C4-2B (cell line): ENCODE measurements at regions not wholly inside any gene's neighbourhood (a gene's known extent, or its start where the extent isn't known, plus 50 kb on each side); places are given as distances from the start of the nearest gene placed in this dataset.

Experiments used
- H3K27ac ChIP-seq: fragments of 450-650 bp; 2 replicates; pipeline ENCODE4 v1.5.1; 2017
- ZFX ChIP-seq: fragments of 450-650 bp; IDR thresholded peaks from 2 replicates; pipeline ENCODE4 v1.6.1; 2017
- TF ChIP-seq, protein P1 (sequence below): fragments of 450-650 bp; conservative IDR thresholded peaks from 2 replicates; pipeline ENCODE4 v1.5.1; 2017; ENCODE audit warnings: mild to moderate bottlenecking

DNA sequence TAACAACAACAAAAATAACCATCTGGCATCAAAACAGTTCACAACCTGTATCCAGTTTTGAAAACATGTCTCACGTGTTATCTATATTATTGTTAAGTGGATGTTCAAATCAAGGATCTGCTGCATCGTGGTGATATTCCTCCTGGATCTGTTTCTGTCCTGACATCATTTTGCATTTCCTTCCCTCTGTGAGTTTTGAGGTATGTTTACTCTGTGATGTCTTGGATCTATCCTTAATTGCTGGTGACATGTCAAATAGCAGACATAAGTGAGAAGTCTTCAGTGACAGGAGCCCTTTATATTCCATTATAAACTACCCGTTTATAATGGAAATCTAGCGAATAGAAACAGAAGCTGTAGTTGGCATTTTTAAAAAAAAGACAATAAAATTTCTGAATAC, 381.8 kb upstream of the NOX3 start:
- no peak overlapping the region for H3K27ac ChIP-seq
- TF ChIP-seq, protein P1, sequence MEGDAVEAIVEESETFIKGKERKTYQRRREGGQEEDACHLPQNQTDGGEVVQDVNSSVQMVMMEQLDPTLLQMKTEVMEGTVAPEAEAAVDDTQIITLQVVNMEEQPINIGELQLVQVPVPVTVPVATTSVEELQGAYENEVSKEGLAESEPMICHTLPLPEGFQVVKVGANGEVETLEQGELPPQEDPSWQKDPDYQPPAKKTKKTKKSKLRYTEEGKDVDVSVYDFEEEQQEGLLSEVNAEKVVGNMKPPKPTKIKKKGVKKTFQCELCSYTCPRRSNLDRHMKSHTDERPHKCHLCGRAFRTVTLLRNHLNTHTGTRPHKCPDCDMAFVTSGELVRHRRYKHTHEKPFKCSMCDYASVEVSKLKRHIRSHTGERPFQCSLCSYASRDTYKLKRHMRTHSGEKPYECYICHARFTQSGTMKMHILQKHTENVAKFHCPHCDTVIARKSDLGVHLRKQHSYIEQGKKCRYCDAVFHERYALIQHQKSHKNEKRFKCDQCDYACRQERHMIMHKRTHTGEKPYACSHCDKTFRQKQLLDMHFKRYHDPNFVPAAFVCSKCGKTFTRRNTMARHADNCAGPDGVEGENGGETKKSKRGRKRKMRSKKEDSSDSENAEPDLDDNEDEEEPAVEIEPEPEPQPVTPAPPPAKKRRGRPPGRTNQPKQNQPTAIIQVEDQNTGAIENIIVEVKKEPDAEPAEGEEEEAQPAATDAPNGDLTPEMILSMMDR = no peak
- TF ChIP-seq ZFX = no peak

- no peak overlapping the region for H3K27ac ChIP-seq
- TF ChIP-seq, protein P1 = peak; percentile 15
- no peak for TF ChIP-seq ZFX
These were observed 377.0 kb upstream of the NOX3 start for GRCh38 chr6:155832596-155832995.

GRCh38 chr6:155830531-155830930, 374.9 kb upstream of the NOX3 start:
- no peak overlapping the region for H3K27ac ChIP-seq
- no peak for TF ChIP-seq ZFX
- TF ChIP-seq, protein P1 = no peak

DNA sequence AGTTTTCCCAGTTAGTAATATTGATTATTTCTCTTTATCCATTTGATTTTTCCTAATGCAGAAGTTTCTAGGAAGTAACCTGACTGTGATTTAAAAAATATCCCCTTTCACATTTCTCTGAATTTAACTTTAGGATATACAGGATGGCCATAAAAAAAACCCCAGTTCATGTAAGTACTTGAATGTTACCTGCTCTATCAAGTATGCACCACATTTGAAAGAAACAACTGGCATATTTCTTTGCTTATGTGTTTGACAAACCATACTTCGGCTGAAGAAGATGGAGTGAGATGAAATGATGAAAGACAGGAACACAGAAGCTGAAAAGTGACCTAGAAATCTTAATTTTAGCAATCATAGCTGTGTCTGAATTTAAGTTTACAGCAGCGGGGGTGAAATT, 374.0 kb upstream of the NOX3 start:
- no peak overlapping the region for H3K27ac ChIP-seq
- TF ChIP-seq ZFX = no peak
- TF ChIP-seq, protein P1 = no peak

DNA sequence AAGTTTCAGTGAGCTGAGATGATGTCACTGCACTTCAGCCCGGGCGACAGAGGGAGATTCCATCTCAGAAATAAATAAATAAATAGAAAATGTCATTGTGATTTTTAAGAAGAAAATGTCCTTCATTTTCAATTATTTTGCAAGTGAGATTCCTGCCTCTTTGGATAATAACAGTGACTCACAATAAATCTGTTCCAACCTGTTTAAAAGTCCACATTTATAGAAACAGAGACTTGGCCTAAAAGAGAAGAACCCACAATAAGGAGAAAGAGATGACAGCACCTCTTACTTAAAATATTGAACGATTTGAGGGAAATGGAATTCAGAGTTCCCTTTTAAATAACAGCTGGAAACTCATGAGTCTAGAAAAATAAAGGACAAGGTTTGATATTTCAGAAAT, 373.4 kb upstream of the NOX3 start:
- TF ChIP-seq, protein P1 = no peak
- no peak for TF ChIP-seq ZFX
- no peak overlapping the region for H3K27ac ChIP-seq

- TF ChIP-seq ZFX = no peak
- TF ChIP-seq, protein P1 = no peak
- no peak overlapping the region for H3K27ac ChIP-seq
These were observed 363.1 kb upstream of the NOX3 start for GRCh38 chr6:155818698-155819097.

GRCh38 chr6:155813548-155813947, 357.9 kb upstream of the NOX3 start:
- TF ChIP-seq, protein P1 = no peak
- TF ChIP-seq ZFX = no peak
- no peak overlapping the region for H3K27ac ChIP-seq
